Lower leg skin (tissue), 4 donors: ENCODE measurements at regions not wholly inside any gene's neighbourhood (a gene's known extent, or its start where the extent isn't known, plus 50 kb on each side); places are given as distances from the start of the nearest gene placed in this dataset.

ENCODE experiments used
- DNase-seq, 2 donors: peaks; one replicate each; pipeline ENCODE4 v3.0.0-alpha.2; 2019; ENCODE audit warnings: low spot score in 2 of 2
- H3K4me3 ChIP-seq: fragments of 200-600 bp; sonication (generic); 2 replicates; pipeline ENCODE4 v1.5.1; 2017; ENCODE audit warnings: mild to moderate bottlenecking, low read depth; ENCODE audit not compliant: poor library complexity, severe bottlenecking
- POLR2A ChIP-seq, 2 donors: fragments of 450-650 bp; IDR thresholded peaks; one replicate each; pipeline ENCODE4 v1.6.1; 2016 to 2017; ENCODE audit warnings: antibody characterized with exemption in 2 of 2, mild to moderate bottlenecking in 1 of 2, moderate library complexity in 1 of 2
- WGBS, 2 donors: methylation state at CpG; one replicate each; pipeline ENCODE4 v1.1.5; 2018; 5-methylcytosine and 5-hydroxymethylcytosine counted together
- intact Hi-C: fragments of 100-400 bp; cut with DNase I; formaldehyde crosslinking; loops from one replicate; pipeline ENCODE4 v1.15.0; 2023; ENCODE audit warnings: low total_unique reads
- TF ChIP-seq, protein P1 (sequence below), 3 donors: fragments of 450-650 bp; IDR thresholded peaks; one replicate each; pipeline ENCODE4 v1.5.1; 2016; ENCODE audit warnings: antibody characterized with exemption in 3 of 3, mild to moderate bottlenecking in 3 of 3, moderate library complexity in 2 of 3

DNA sequence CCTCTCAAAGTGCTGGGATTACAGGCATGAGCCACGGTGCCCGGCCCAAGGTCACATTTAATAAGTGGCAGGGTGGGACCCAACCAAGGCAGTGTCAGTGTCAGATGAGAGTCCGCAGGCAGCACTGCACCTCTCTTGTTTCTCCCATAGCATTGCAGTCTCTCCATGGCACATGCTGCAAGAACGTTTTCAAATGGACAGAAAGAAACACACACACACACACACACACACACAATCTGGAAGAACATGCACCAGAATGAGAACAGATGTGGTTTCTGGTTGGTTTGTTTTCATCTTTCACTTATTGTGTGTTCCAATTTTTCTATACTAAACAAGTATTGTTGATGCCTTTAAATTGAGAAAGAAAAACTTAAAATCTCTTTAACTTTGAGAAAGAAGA is 126.5 kb downstream of the SYF2 start:
- intact Hi-C loops = loop anchor here (10.0 kb wide), 1 partner anchor 251 kb away; no protein-coding TSS in a partner anchor
- DNase-seq = no peak
- 40 to 60% methylated on average over 4 of the region's 4 CpGs for WGBS, 2 donors
- no peak overlapping the region for H3K4me3 ChIP-seq
- no peak for TF ChIP-seq POLR2A (IDR thresholded peaks at IDR 0.05)

DNA sequence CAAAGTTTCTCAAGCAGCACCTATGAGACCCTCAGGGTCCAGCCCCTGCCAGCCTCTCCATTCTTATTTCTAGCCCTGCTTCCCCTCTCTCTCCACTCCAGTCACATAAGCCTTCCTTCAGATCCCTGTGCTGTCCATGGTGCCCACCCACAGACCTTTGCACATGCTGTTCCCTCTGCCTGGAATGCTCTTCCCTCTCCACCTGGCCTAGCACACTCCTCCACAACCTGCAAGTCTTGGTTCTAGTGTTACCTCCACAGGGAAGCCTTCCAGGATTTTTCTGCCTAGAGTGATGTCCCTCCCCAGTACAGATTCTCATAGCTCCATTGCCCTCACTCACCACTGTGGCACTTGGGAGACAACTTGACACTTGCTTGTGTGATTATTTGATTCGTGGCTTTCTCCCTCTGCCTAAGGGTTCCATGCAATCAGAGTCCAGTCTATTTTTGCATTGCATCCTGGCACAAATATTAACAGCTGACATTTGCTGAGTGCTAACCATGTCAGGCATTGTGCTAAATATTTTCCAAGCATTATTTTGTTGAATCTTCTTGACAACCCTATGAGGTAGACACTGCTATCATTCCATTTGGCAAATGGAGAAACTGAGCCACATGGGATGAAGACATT is 127.3 kb downstream of the SYF2 start:
- 45% methylated on average over 1 of the region's 1 CpG for WGBS, 2 donors
- no peak for DNase-seq
- intact Hi-C loops = loop anchor here (10.0 kb wide), 1 partner anchor 250 kb away; no protein-coding TSS in a partner anchor
- H3K4me3 ChIP-seq = no peak overlapping the region
- TF ChIP-seq POLR2A (IDR thresholded peaks at IDR 0.05) = no peak
- TF ChIP-seq, protein P1, sequence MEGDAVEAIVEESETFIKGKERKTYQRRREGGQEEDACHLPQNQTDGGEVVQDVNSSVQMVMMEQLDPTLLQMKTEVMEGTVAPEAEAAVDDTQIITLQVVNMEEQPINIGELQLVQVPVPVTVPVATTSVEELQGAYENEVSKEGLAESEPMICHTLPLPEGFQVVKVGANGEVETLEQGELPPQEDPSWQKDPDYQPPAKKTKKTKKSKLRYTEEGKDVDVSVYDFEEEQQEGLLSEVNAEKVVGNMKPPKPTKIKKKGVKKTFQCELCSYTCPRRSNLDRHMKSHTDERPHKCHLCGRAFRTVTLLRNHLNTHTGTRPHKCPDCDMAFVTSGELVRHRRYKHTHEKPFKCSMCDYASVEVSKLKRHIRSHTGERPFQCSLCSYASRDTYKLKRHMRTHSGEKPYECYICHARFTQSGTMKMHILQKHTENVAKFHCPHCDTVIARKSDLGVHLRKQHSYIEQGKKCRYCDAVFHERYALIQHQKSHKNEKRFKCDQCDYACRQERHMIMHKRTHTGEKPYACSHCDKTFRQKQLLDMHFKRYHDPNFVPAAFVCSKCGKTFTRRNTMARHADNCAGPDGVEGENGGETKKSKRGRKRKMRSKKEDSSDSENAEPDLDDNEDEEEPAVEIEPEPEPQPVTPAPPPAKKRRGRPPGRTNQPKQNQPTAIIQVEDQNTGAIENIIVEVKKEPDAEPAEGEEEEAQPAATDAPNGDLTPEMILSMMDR (IDR thresholded peaks at IDR 0.05) = no peak

DNA sequence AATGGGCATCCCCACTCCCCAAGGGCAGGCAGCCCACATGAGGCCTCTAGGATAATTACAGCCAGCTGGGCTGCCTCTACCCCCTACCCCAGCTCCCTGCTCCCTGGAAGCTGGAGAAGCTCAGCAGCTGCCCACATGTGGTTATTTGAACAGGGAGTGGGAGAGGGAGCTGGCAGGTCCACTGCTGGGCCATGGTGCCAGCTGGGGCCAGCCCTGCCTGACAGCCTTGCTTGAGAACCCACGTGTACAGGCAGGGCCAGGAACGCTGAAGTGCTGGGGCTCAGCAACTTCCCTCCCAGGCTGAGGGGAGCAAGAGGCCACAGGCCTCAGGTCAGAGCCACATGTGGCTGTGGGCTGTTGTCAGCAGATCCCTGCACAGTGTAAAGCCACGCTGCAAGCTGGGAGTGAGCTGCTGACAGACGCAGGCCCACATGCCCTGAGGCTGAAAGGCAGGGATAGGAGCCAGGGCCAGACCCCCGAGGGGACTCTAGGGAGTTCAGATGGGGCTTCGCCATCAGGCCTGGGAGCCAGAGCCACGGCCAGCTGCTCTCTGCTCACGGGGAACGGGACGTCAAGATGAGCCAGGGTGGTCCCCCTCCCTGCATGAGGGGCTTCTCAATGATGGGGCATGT is 129.0 kb downstream of the SYF2 start:
- 61 to 73% methylated on average over 6 to 10 of the region's 10 CpGs for WGBS, 2 donors
- no peak for TF ChIP-seq POLR2A (IDR thresholded peaks at IDR 0.05)
- TF ChIP-seq, protein P1 (IDR thresholded peaks at IDR 0.05) = no peak
- DNase-seq = no peak
- H3K4me3 ChIP-seq = no peak overlapping the region
- intact Hi-C loops = loop anchor here (10.0 kb wide), 1 partner anchor 248 kb away; no protein-coding TSS in a partner anchor

DNA sequence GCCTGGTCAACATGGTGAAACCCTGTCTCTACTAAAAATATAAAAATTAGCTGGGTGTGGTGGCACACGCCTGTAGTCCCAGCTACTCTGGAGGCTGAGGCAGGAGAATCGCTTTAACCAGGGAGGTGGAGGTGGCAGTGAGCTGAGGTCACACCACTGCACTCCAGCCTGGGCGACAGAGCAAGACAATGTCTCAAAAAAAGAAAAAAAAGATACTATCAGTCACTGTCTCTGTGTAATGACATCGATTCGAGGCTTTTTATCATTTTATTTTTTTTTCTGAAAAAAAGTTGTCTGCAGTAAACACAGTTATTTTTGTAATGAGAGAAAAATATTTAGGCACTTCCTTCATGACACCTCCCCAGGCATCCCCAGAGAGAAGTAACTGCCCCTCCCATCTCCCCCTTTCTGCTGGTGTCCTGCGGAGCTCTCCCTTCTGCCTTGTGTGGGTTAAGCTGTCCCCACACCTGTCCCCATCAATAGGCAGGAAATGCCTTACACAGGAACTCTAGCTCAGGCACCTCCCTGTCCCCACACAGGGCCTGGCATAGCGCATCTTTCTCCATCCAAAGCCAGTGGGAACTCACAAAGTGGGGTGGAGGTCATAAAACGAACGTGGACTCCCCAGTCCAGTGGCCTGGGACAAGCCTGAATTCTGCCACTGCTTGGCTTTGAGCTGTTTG is 132.0 kb downstream of the SYF2 start:
- TF ChIP-seq POLR2A (IDR thresholded peaks at IDR 0.05) = no peak
- TF ChIP-seq, protein P1 (IDR thresholded peaks at IDR 0.05) = no peak
- intact Hi-C loops = loop anchor here (10.0 kb wide), 1 partner anchor 245 kb away; no protein-coding TSS in a partner anchor
- no peak for DNase-seq
- H3K4me3 ChIP-seq = no peak overlapping the region
- WGBS, 2 donors = 74 to 85% methylated on average over 9 of the region's 9 CpGs

DNA sequence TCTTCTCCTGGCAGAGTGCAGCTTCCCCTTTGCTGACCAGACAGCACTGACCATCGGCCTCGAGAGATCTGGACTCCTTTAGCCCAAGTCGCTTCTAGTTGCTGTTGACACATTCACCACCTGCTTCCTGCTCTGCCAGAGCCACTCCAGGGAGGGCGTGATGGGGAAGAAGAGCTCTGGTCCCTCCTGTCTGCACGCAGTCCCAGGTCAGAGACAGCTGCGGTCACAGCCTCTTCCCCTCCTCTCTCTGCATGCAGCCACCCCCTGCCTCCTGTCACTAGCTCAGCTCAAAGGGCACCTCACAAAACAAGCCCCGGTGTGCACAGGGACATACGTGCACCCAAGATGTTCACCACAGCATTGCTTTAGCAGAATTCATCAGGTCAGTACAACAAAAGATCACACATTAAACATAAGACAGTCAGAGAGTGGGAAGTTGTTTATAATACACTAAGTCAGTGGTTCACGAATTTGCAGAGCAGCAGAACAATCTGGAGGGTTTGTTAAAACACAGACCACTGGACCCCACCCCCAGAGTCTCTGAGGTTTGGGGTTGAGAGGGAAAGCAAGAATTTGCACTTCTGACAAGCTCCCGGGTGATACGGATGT is 132.9 kb downstream of the SYF2 start:
- intact Hi-C loops = loop anchor here (10.0 kb wide), 1 partner anchor 165 kb away; the partner anchor contains the start of gene RUNX3
- 45 to 51% methylated on average over 11 of the region's 11 CpGs for WGBS, 2 donors
- no peak overlapping the region for H3K4me3 ChIP-seq
- DNase-seq = no peak
- TF ChIP-seq, protein P1 (IDR thresholded peaks at IDR 0.05) = no peak
- no peak for TF ChIP-seq POLR2A (IDR thresholded peaks at IDR 0.05)

DNA sequence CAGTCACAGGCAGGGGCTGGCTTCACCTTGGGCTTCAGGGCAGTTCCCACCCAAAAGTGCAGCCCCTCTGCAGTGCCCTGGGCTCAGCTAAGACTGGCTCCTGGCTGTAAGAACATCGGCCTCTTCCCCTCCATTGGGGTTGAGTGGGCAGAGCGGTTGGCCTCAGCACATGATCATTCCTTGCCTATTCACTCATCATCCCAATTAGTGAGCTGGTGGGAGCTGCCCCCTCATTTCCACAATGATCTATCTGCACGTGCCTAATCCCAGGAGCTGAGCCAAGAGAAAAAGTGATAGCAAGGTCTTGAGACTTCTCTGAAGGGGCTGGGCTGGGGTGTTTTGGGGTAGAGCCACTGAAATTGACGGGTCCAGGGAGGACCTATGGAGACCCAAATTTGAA is 133.6 kb downstream of the SYF2 start:
- 62 to 70% methylated on average over 3 to 4 of the region's 4 CpGs for WGBS, 2 donors
- intact Hi-C loops = loop anchor here (10.0 kb wide), 1 partner anchor 164 kb away; the partner anchor contains the start of gene RUNX3
- DNase-seq = no peak
- no peak for TF ChIP-seq POLR2A (IDR thresholded peaks at IDR 0.05)
- H3K4me3 ChIP-seq = no peak overlapping the region
